ENCODE measurements at regions not wholly inside any gene's neighbourhood (a gene's known extent, or its start where the extent isn't known, plus 50 kb on each side); places are given as distances from the start of the nearest gene placed in this dataset.

- TF ChIP-seq CTCF (IDR thresholded peaks at IDR 0.05) (no peak), POLR2A (IDR thresholded peaks at IDR 0.05) (no peak)
Observed at GRCh38 chr7:10040674-10041073, 933.0 kb upstream of the PHF14 start.

Measured in testis (tissue), 2 donors.